A549 (cell line): ENCODE measurements at regions not wholly inside any gene's neighbourhood (a gene's known extent, or its start where the extent isn't known, plus 50 kb on each side); places are given as distances from the start of the nearest gene placed in this dataset.

Source experiments
- CEBPB ChIP-seq, 2 experiments: fragments of >200 bp in 1 of 2; sonication (Bioruptor Twin) in 1 of 2; formaldehyde crosslinking in 1 of 2; IDR thresholded peaks; 2 replicates each; pipeline ENCODE4 v1.6.1; 2012 to 2016
- CTCF ChIP-seq: fragments of >200 bp; sonication (Bioruptor Twin); formaldehyde crosslinking; IDR thresholded peaks from 3 replicates; pipeline ENCODE4 v1.5.1; 2016
- E2F6 ChIP-seq: IDR thresholded peaks from 2 replicates; pipeline ENCODE4 v1.6.1; 2012; ENCODE audit warnings: low read depth, borderline replicate concordance
- ELK1 ChIP-seq: fragments of 150-350 bp; IDR thresholded peaks from 2 replicates; pipeline ENCODE4 v1.6.1; 2014; ENCODE audit warnings: low read depth, mild to moderate bottlenecking, low read length
- ESRRA ChIP-seq: fragments of 150-350 bp; IDR thresholded peaks from 2 replicates; pipeline ENCODE4 v1.6.1; 2014; ENCODE audit warnings: mild to moderate bottlenecking, low read length, borderline replicate concordance
- HOXB5 ChIP-seq: fragments of 250-450 bp; sonication (Bioruptor Pico); IDR thresholded peaks from 2 replicates; pipeline ENCODE4 v1.5.0; 2020; ENCODE audit warnings: mild to moderate bottlenecking, moderate library complexity
- POLR2A ChIP-seq: IDR thresholded peaks from 2 replicates; pipeline ENCODE4 v1.6.1; 2012; ENCODE audit warnings: mild to moderate bottlenecking, low read length
- USF2 ChIP-seq: fragments of 450-650 bp; IDR thresholded peaks from 2 replicates; pipeline ENCODE4 v1.6.1; 2014; ENCODE audit warnings: antibody characterized with exemption
- ZC3H11A ChIP-seq: fragments of 450-650 bp; IDR thresholded peaks from 2 replicates; pipeline ENCODE4 v1.6.1; 2014; ENCODE audit warnings: antibody characterized with exemption, mild to moderate bottlenecking

- TF ChIP-seq POLR2A: no peak
- no peak for TF ChIP-seq CTCF
- TF ChIP-seq USF2: no peak
- no peak for TF ChIP-seq E2F6
- no peak for TF ChIP-seq ESRRA
- no peak for TF ChIP-seq ELK1
- no peak for TF ChIP-seq HOXB5 (CRISPR knock-in tag)
- TF ChIP-seq CEBPB (IDR thresholded peaks at IDR 0.05): no peak
- no peak for TF ChIP-seq ZC3H11A
Observed at GRCh38 chr1:95982711-95983110, 738.9 kb upstream of the PTBP2 start.
